Right hindlimb (tissue), 1 donor: ENCODE measurements at regions not wholly inside any gene's neighbourhood (a gene's known extent, or its start where the extent isn't known, plus 50 kb on each side); places are given as distances from the start of the nearest gene placed in this dataset.
A peak's percentile ranks its signal among the peaks of the same experiment; 100 is the strongest.

ENCODE experiments used
- DNase-seq: peaks from one replicate; pipeline ENCODE4 v3.0.0-alpha.2; 2018

DNA sequence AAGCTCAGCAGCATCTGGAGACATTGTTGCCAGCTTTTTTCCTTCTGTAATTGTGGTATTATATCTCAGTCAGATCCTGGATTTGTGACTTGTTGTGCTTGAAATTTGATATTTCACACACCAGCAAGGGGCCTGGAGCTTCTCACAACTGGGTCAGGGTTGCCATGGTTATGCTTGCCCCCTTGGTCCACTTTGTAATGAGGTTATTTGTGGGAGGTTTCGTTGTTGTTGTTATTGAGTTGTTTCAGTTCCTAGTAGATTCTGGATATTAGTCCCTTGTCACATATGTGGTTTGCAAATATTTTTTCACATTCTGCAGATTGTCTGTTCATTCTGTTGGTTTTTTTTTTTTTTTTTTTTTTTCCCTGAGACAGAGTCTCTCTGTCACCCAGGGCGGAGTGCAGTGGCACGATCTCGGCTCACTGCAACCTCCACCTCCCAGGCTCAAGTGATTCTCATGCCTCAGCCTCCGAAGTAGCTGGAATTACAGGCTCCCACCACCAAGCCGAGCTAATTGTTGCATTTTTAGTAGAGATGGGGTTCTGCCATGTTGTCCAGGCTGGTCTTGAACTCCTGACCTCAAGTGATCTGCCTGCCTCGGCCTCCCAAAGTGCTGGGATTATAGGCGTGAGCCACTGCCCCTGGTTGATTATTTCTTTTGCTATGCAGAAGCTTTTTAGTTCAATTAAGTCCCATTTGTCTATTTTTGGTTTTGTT is 80.6 kb upstream of the ETV6 start:
- DNase-seq: no peak

DNA sequence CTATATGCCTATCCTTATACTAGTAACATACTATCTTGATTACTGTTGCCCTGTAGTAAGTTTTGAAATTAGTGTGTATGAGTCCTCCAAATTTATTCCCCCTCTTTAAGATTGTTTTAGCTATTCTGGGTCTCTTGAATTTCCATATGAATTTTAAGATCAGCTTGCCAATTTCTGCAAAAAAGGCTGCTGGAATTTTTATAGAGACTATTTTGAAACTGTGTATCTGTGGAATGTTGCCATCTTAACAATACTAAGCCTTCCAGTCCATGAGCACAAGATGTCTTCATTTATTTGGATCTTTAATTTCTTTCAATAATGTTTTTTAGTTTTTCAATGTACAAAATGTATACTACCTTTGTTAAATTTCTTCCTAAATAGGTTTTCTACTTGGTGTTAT is 79.8 kb upstream of the ETV6 start:
- no peak for DNase-seq

DNA sequence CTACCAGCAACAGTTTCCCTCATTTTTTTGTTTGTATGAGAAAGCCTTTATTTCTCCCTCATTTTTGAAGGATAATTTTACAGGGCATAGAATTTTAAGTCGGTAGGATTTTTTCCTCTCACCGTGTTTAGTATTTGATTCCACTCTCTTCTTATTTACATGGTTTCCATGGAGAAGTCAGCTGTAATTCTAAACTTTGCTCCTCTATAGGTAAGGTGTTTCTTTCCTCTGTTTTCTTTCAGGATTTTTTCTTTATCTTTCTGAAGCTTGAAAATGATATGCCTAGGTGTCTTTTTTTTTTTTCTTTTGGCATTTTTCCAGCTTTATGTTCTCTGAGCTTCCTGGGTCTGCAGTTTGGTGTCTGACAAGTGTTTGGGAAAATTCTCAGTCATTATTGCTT is 75.6 kb upstream of the ETV6 start:
- DNase-seq: no peak

DNA sequence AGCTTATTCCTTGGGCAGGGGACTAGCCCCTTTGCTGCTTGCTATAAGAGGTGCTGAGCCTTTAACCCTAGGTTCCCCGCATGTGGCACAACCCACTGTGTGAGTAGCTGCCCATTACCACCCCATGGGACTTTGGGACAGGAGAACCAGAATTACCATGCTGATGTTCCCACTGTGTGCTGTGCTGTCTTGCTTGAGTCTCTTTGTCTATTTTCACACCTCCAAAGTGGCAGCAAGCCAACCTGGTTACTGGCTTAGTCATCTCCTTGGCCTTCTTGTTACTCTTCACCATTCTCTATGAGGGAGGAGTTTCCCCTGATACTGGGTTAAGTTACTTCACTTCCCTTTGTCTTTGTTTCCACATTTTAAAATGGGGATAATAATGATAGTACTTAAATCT is 73.4 kb upstream of the ETV6 start:
- DNase-seq: no peak

DNA sequence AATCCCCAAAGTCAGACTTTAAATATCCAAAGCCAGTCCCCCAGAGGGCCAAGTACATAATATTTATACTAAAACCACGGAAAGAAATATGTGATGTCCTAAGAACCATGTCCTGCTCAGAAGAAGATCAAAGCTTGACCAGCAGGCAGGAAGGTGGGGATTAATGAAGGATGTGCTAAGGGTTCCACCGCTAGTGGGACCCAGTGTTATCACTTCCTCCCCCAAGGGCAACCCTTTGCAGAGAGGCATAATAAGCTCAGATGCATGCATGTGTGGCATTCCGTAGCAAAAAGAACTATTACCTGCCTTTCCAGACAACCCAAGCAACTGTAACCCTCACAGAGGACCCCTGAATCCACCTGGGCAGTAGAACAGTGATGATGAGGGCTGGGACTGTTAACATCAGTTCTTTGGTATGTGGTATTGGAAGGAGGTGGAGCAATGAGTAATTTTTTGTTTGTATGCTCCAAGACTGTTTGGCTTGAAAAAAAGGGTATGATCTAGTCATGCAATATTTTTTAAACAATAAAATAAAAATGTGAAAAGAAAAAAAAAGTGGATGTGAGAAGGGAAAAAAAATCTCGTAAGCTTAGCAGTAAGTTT is 71.7 kb upstream of the ETV6 start:
- DNase-seq: no peak

DNA sequence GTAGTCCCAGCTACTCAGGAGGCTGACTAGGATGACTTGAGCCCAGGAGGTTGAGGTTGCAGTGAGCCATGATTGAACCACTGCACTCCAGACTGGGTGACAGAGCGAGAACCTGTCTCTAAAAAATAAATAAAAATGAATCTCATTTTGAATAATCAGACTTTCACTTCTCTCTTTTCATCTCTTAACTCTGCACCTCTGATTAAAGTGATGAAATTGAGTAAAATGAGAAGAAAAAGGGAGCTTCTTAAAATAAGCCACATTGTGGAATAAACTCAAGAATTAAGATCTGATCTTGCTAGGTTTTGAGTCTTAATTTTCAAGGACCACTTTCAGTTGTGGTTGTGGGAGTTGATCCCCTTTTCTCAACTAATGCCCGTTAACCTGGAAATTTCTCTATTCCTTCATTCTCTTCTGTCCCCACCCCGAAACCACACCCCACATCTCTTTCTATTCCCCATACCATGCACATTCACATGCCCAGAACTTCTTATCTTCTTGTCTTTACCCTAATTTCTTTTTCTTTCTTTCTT is 70.9 kb upstream of the ETV6 start:
- DNase-seq: no peak

DNA sequence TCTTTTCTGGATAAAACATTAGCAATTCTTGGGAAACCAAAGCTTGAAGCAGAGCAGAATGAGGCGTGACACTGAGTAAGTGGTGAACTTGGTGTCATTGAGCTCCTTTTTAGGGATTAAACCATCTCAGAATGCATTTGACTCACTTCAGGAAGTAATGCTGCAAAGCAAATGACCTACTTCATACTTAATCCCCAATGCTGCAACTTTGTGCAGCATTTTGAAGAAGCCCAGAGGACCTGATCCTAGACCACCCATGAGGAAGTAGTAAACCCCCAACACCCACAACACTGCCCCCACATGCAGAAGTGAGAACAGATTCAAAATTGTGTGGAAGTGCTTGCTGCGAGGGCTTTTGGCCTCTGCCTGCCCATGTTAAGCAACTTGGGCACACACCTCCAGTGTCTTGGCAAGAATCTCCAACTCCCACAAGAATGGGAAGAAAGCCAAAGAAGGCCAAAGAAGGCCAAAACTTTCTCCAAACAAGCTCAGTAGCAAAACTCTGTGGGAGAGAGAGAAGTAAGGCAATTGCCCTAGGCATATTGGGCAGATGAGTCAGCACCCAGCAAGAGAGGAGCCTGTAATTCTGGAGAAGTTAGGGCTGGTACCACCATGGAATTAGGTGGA is 69.2 kb upstream of the ETV6 start:
- peak; percentile 29 for DNase-seq

DNA sequence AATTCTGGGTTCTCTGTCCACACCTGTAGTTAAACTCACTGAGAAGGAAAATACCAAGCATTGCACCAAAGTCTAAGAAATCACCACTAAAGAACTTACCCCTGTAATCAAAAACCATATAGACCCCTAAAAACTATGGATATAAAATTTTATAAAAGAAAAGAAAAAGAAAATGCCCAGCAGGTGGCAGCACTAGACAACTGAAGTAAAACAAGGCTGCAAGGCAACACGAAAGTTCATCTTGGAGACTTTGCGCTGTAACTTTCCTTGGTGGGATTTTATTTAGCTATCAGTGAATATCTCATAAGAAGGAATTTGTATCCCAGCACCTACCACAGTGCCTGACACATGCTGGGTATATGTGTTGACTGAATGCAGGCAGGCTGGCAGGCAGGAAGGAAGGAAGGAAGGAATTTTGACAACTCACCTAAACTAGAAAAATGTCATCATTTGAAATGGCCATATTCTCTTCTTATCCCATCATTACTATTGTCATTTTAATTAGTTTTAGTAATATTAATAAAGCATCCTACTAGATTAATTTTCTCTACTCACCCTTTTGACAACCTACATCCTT is 68.2 kb upstream of the ETV6 start:
- peak; percentile 52 for DNase-seq

DNA sequence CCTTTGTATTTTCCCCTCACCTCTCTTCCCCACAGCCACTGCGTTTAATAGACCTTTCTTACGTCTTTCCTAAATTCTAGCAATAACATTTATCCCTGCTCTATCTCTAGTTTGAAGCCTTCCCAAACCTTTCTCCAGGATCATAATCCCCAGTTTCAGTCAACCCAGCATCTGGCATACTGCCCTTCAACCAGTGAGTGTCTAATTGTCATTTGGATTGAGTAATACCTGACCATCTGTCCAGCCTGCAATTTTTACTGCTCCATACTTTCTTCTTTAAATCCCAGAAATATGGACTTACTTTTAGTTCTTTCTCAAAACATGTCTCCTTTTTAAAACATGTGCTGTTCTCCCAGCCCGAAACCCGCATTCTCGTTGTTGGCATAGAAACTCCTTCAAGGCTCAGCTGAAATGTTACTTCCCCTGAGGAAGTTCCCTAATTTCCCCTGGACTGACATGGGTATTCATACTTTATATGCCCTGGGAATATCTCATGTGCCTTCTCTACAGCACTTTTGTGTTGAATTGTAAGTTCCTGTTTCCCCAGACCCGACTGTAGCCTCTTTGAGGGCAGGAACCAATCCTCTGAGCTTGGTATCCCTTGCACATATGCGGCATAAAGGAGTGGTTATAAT is 65.1 kb upstream of the ETV6 start:
- DNase-seq: no peak

DNA sequence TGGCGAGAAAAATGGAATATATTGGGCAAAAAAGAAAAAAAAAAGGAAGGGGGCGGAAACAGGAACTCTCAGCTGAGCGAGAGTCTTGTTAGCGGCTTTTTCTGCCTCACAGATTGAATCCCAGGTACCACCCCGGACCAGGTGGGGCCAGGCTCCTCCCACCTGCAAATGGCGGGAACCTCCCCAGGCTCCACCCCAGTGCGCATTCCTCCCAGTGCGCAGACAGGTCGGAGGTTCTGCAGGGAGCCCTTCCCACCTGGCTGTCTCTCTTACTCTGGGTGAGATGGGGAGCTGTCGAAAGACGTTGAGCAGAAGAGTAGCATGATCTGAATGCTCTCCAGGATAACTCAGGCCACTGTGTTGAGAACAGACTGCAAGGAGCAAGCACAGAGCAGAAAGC is 57.0 kb upstream of the ETV6 start:
- DNase-seq: no peak

DNA sequence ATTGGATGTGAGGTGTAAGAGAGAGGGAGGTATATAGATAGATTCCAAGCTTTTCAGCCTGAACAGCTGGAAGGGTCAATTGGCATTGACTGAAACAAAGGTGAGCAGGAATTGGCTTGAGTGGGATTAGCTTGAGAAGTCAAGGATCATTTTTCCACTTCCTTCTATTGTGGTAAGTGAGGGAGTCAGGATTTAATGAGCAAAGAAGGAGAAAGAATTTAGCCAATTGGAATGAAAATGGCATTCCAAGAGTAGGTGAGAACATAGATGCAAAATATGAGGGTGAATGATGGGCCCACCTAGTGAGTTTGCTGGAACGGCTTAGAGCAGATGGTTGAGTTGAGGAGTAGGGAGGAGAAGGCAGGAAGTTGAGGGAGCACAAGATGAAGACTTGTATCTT is 56.5 kb upstream of the ETV6 start:
- DNase-seq: no peak

DNA sequence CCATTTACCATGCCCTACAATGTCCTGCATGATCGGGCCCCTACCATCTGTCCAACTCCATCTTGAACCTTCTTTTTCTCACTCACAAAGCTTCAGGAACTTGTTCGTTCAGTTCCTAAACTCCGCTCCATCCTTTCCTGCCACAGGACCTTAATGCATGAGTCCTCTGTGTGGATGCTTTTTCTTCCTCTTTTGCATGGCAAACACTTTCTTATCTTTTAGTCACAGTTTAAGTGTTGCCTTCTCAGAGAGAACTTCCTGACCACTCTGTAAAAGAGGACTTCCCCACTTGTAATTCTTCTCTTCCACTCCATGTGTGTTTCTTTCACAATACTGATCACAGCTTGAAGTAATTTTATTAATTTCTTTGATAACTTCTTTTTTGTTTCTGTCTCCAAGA is 54.4 kb upstream of the ETV6 start:
- no peak for DNase-seq

DNA sequence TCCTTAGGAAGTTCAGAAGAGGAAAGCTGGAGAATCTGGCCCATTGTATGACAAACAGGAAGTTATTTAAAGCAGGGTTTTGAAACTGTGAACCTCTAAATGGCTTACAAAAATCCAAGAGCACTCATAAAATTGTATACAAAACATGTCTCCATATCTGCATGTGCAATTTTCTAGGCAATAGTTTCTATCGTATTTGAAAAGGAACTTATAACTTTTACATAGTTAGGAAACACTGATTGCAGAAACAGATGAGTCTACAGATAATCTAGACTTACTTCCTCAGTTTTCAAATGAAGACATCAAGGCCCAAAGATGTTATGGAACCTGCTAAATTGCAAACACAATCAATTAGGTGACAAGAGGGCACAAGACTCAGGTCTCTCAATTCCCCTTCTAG is 53.3 kb upstream of the ETV6 start:
- DNase-seq: no peak

DNA sequence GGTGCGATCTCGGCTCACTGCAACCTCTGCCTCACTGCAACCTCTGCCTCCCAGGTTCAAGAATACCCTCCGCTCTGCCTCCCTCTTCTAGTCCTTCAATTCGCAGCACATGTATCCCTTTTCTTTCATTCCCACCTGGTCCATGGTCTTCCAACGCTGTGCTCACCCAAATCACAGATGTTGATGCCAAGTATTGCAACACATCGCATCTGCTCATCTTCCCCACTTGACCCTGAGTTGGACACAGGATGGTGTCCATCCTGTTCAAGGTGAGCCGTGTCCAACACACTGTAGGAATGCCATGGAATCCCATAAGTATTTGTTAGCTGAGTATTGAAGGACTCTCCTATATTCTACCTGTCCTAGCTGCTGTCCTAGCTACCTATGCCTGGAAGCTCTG is 50.6 kb upstream of the ETV6 start:
- no peak for DNase-seq
